Tibial nerve (tissue), 4 donors: ENCODE measurements at regions not wholly inside any gene's neighbourhood (a gene's known extent, or its start where the extent isn't known, plus 50 kb on each side); places are given as distances from the start of the nearest gene placed in this dataset.
"Not testable (repeated sequence)": the region's sequence is repeated elsewhere in the genome, so short reads cannot be mapped to it uniquely, and the experiment has no call there.

ENCODE experiments used
- EP300 ChIP-seq, 2 donors: sonication (generic); formaldehyde crosslinking; IDR thresholded peaks; one replicate each; pipeline ENCODE4 v1.6.1; 2017; ENCODE audit warnings: antibody characterized with exemption in 2 of 2, mild to moderate bottlenecking in 1 of 2
- TF ChIP-seq, protein P1 (sequence below), 5 experiments: fragments of 200-600 bp in 3 of 5; fragments of 450-650 bp in 2 of 5; sonication (generic) in 3 of 5; IDR thresholded peaks; one replicate each; pipeline ENCODE4 v1.5.1; 2016 to 2019; ENCODE audit warnings: antibody characterized with exemption in 5 of 5, mild to moderate bottlenecking in 3 of 5, moderate library complexity in 2 of 5

DNA sequence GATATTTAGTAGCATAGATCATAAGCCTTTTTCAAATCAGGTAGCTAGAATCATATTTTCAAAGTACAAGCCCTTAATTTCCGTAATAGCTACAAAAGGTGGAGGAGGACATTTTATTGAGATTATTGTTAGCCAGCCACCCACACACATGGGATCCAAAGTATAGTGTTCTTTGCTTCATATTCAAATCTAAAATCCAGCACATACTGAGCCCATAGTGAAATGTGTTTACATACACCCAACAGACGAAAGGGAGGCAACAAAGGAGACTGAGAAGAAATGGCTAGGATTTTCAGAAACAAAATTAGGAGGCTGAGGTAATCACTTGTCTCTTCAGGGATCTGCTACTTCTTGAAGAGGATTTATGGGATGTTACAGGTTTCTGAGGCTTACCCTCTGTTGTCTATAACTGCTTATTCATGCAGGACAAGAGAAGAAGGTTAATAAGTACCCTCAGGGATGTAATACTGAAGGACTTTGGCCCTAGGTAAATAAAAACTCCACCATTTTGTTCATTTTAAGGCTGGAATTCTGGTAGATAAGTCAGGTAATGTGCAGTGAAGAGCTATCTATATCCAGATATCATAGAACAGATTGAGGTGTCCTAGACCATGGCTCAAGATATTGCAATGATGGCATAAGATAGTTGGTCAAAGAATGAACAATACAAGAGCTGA lies 182.1 kb downstream of the SPDYE17 start:
- TF ChIP-seq EP300 (IDR thresholded peaks at IDR 0.05) = not testable (repeated sequence)
- TF ChIP-seq, protein P1, sequence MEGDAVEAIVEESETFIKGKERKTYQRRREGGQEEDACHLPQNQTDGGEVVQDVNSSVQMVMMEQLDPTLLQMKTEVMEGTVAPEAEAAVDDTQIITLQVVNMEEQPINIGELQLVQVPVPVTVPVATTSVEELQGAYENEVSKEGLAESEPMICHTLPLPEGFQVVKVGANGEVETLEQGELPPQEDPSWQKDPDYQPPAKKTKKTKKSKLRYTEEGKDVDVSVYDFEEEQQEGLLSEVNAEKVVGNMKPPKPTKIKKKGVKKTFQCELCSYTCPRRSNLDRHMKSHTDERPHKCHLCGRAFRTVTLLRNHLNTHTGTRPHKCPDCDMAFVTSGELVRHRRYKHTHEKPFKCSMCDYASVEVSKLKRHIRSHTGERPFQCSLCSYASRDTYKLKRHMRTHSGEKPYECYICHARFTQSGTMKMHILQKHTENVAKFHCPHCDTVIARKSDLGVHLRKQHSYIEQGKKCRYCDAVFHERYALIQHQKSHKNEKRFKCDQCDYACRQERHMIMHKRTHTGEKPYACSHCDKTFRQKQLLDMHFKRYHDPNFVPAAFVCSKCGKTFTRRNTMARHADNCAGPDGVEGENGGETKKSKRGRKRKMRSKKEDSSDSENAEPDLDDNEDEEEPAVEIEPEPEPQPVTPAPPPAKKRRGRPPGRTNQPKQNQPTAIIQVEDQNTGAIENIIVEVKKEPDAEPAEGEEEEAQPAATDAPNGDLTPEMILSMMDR (IDR thresholded peaks at IDR 0.05) = not testable (repeated sequence)
